Mesothelial cell of epicardium (in vitro differentiated cells): ENCODE measurements at regions not wholly inside any gene's neighbourhood (a gene's known extent, or its start where the extent isn't known, plus 50 kb on each side); places are given as distances from the start of the nearest gene placed in this dataset.

ENCODE experiments used
- DNase-seq, 2 experiments: peaks; one replicate each; pipeline ENCODE4 v3.0.0; 2021; ENCODE audit warnings: low spot score in 2 of 2; ENCODE audit not compliant: unreplicated experiment in 2 of 2
- H3K27ac Mint-ChIP-seq: 2 replicates; pipeline ENCODE4 v1.8.0; 2021; ENCODE audit warnings: mixed read lengths
- H3K27me3 Mint-ChIP-seq: 2 replicates; pipeline ENCODE4 v1.8.0; 2021; ENCODE audit warnings: low read depth, mixed read lengths
- H3K36me3 Mint-ChIP-seq: 2 replicates; pipeline ENCODE4 v1.8.0; 2021; ENCODE audit warnings: mixed read lengths
- H3K4me1 Mint-ChIP-seq: 2 replicates; pipeline ENCODE4 v1.8.0; 2021; ENCODE audit warnings: mixed read lengths
- H3K4me3 Mint-ChIP-seq: 2 replicates; pipeline ENCODE4 v1.8.0; 2021; ENCODE audit warnings: mild to moderate bottlenecking, moderate library complexity, mixed read lengths
- H3K9me3 Mint-ChIP-seq: 2 replicates; pipeline ENCODE4 v1.8.0; 2021; ENCODE audit warnings: mixed read lengths
- CTCF ChIP-seq: fragments of 200-600 bp; sonication (generic); IDR thresholded peaks from one replicate; pipeline ENCODE4 v1.5.0; 2021; ENCODE audit warnings: antibody characterized with exemption; ENCODE audit not compliant: unreplicated experiment

GRCh38 chr13:108496362-108497210 is 132.8 kb upstream of the MYO16 start:
- H3K27ac Mint-ChIP-seq, result no peak overlapping the region
- DNase-seq, result no peak
- peaks cover 82% of the 10 kb centered on the region for H3K27me3 Mint-ChIP-seq
- peak overlapping the region; percentile 63 for H3K4me3 Mint-ChIP-seq
- no peaks in the 10 kb centered on the region for H3K9me3 Mint-ChIP-seq
- H3K4me1 Mint-ChIP-seq, result peaks cover 16% of the 10 kb centered on the region
- no peaks in the 10 kb centered on the region for H3K36me3 Mint-ChIP-seq
- no peak for TF ChIP-seq CTCF

- Mint-ChIP-seq H3K27ac (no peak overlapping the region), H3K36me3 (no peaks in the 10 kb centered on the region), H3K4me3 (no peak overlapping the region), H3K9me3 (peaks cover 8% of the 10 kb centered on the region), H3K27me3 (peaks cover 57% of the 10 kb centered on the region), H3K4me1 (peaks cover 11% of the 10 kb centered on the region)
- no peak for TF ChIP-seq CTCF
- no peak for DNase-seq
These were observed 128.7 kb upstream of the MYO16 start for GRCh38 chr13:108500711-108501110.

GRCh38 chr13:108508263-108508662 is 121.1 kb upstream of the MYO16 start:
- H3K36me3 Mint-ChIP-seq, result no peaks in the 10 kb centered on the region
- no peak for TF ChIP-seq CTCF
- peaks cover 21% of the 10 kb centered on the region for H3K9me3 Mint-ChIP-seq
- no peak overlapping the region for H3K4me3 Mint-ChIP-seq
- peaks cover 8% of the 10 kb centered on the region for H3K27me3 Mint-ChIP-seq
- no peak for DNase-seq
- H3K27ac Mint-ChIP-seq, result no peak overlapping the region
- no peaks in the 10 kb centered on the region for H3K4me1 Mint-ChIP-seq

- Mint-ChIP-seq H3K36me3 (no peaks in the 10 kb centered on the region), H3K9me3 (peaks cover 3% of the 10 kb centered on the region), H3K4me3 (no peak overlapping the region), H3K27ac (no peak overlapping the region), H3K4me1 (peaks cover 5% of the 10 kb centered on the region), H3K27me3 (peaks cover 16% of the 10 kb centered on the region)
- no peak for TF ChIP-seq CTCF
- DNase-seq, result no peak
These were observed 103.6 kb upstream of the MYO16 start for GRCh38 chr13:108525827-108526226.

GRCh38 chr13:108526286-108526685 is 103.1 kb upstream of the MYO16 start:
- Mint-ChIP-seq H3K27ac (no peak overlapping the region), H3K36me3 (no peaks in the 10 kb centered on the region), H3K4me3 (no peak overlapping the region), H3K4me1 (peaks cover 5% of the 10 kb centered on the region), H3K27me3 (peaks cover 15% of the 10 kb centered on the region), H3K9me3 (peaks cover 3% of the 10 kb centered on the region)
- TF ChIP-seq CTCF, result no peak
- DNase-seq, result no peak
